IMR-90 (cell line): ENCODE measurements at regions not wholly inside any gene's neighbourhood (a gene's known extent, or its start where the extent isn't known, plus 50 kb on each side); places are given as distances from the start of the nearest gene placed in this dataset.

Experiments
- ATAC-seq: fragments of 200-7000 bp; cut with Tn5 transposase; 2 replicates; pipeline ENCODE4 v1.9.1; 2020; ENCODE audit warnings: low read depth, mild to moderate bottlenecking, moderate library complexity
- BruUV-seq: library from RNA; stranded (reverse); fragments of 400-500 nt; replicated peaks from 2 replicates; lab custom pipeline; 2021; lab: Mats Ljungman, UMichigan
- CTCF ChIA-PET: fragments of 300-600 bp; formaldehyde crosslinking; extraction: SDS; loops from one replicate; lab custom pipeline; 2021; ENCODE audit warnings: antibody characterized with exemption; lab: Yijun Ruan, JAX
- POLR2A ChIA-PET: fragments of 300-600 bp; sonication (Branson Sonifier 250); formaldehyde crosslinking; loops from one replicate; lab custom pipeline; 2022; ENCODE audit warnings: antibody characterized with exemption; ENCODE audit not compliant: unreplicated experiment; lab: Charles Lee
- DNase-seq: peaks from one replicate; pipeline ENCODE4 v3.0.0; 2013
- H2AFZ ChIP-seq: replicated peaks from 2 replicates; pipeline ENCODE3; 2013; ENCODE audit warnings: low read length, mild to moderate bottlenecking; ENCODE audit not compliant: poor library complexity
- H2AK5ac ChIP-seq: 2 replicates; pipeline ENCODE4 v1.6.1; 2013; ENCODE audit warnings: low read depth, low read length, inconsistent platforms
- H2AK9ac ChIP-seq: replicated peaks from 2 replicates; pipeline ENCODE3; 2013; ENCODE audit warnings: mild to moderate bottlenecking, low read depth, low read length, moderate library complexity; ENCODE audit not compliant: poor library complexity
- H2BK120ac ChIP-seq: 2 replicates; pipeline ENCODE4 v1.6.1; 2013; ENCODE audit warnings: low read depth, low read length, inconsistent platforms
- H2BK15ac ChIP-seq: 3 replicates; pipeline ENCODE4 v1.6.1; 2013; ENCODE audit warnings: low read depth, low read length, inconsistent platforms
- H2BK20ac ChIP-seq: 2 replicates; pipeline ENCODE4 v1.6.1; 2013; ENCODE audit warnings: low read depth, mild to moderate bottlenecking, inconsistent platforms, low read length, moderate library complexity
- H2BK5ac ChIP-seq: 2 replicates; pipeline ENCODE4 v1.6.1; 2013; ENCODE audit warnings: mild to moderate bottlenecking, low read depth, low read length, inconsistent platforms; ENCODE audit not compliant: poor library complexity, severe bottlenecking
- H3K14ac ChIP-seq: replicated peaks from 2 replicates; pipeline ENCODE4 v1.6.1; 2013; ENCODE audit warnings: low read depth, low read length, inconsistent platforms
- H3K18ac ChIP-seq: 2 replicates; pipeline ENCODE4 v1.6.1; 2013; ENCODE audit warnings: low read depth, low read length, control low read depth
- H3K23ac ChIP-seq: 2 replicates; pipeline ENCODE4 v1.6.1; 2013; ENCODE audit warnings: low read depth, low read length, inconsistent platforms
- H3K27ac ChIP-seq: 2 replicates; pipeline ENCODE4 v1.5.1; 2013; ENCODE audit warnings: mild to moderate bottlenecking, control low read depth, low read length; ENCODE audit not compliant: insufficient read depth
- H3K27me3 ChIP-seq: 2 replicates; pipeline ENCODE4 v1.6.1; 2013; ENCODE audit warnings: low read length; ENCODE audit not compliant: control insufficient read depth, insufficient read depth
- H3K36me3 ChIP-seq: 2 replicates; pipeline ENCODE4 v1.6.1; 2013; ENCODE audit warnings: low read length, mixed read lengths; ENCODE audit not compliant: control insufficient read depth, insufficient read depth
- H3K4ac ChIP-seq: 2 replicates; pipeline ENCODE4 v1.6.1; 2013; ENCODE audit warnings: low read depth, low read length, inconsistent platforms
- H3K4me1 ChIP-seq: 2 replicates; pipeline ENCODE4 v1.6.1; 2013; ENCODE audit warnings: low read length, mixed read lengths; ENCODE audit not compliant: control insufficient read depth, insufficient read depth
- H3K4me2 ChIP-seq: 2 replicates; pipeline ENCODE4 v1.6.1; 2013; ENCODE audit warnings: low read depth, mild to moderate bottlenecking, control low read depth, low read length, moderate library complexity
- H3K4me3 ChIP-seq: 2 replicates; pipeline ENCODE4 v1.5.1; 2013; ENCODE audit warnings: low read depth, mild to moderate bottlenecking, control low read depth, low read length, moderate library complexity; ENCODE audit not compliant: insufficient read depth
- H3K56ac ChIP-seq: 2 replicates; pipeline ENCODE4 v1.6.1; 2013; ENCODE audit warnings: low read length, inconsistent platforms; ENCODE audit not compliant: insufficient read depth; ENCODE audit errors: extremely low read depth
- H3K79me1 ChIP-seq, 2 experiments: 2 replicates each; pipeline ENCODE4 v1.6.1; 2013; ENCODE audit warnings: low read length in 2 of 2, inconsistent platforms in 1 of 2, low read depth in 1 of 2
- H3K9ac ChIP-seq: 2 replicates; pipeline ENCODE4 v1.6.1; 2013; ENCODE audit warnings: low read depth, low read length, control low read depth
- H3K9me1 ChIP-seq: 2 replicates; pipeline ENCODE4 v1.6.1; 2013; ENCODE audit warnings: low read length, inconsistent platforms; ENCODE audit not compliant: insufficient read depth
- H3K9me3 ChIP-seq: 2 replicates; pipeline ENCODE4 v1.6.1; 2013; ENCODE audit warnings: low read length; ENCODE audit not compliant: control insufficient read depth, insufficient read depth
- H4K20me1 ChIP-seq: 2 replicates; pipeline ENCODE4 v1.6.1; 2013; ENCODE audit warnings: low read length, inconsistent platforms; ENCODE audit not compliant: insufficient read depth
- H4K5ac ChIP-seq: 2 replicates; pipeline ENCODE4 v1.6.1; 2013; ENCODE audit warnings: mild to moderate bottlenecking, low read depth, low read length, control low read depth
- H4K8ac ChIP-seq, 2 experiments: 2 replicates each; pipeline ENCODE4 v1.6.1; 2013; ENCODE audit warnings: low read depth in 2 of 2, low read length in 2 of 2, control low read depth in 1 of 2, inconsistent platforms in 1 of 2
- H4K91ac ChIP-seq: 2 replicates; pipeline ENCODE4 v1.6.1; 2013; ENCODE audit warnings: low read depth, low read length, inconsistent platforms; ENCODE audit not compliant: insufficient read depth
- BHLHE40 ChIP-seq: fragments of 150-350 bp; IDR thresholded peaks from 2 replicates; pipeline ENCODE4 v1.6.1; 2016; ENCODE audit warnings: mild to moderate bottlenecking, low read depth, low read length
- CEBPB ChIP-seq: IDR thresholded peaks from 2 replicates; pipeline ENCODE4 v1.6.1; 2012; ENCODE audit warnings: low read depth, low read length, improper control_type of control experiment
- ELK1 ChIP-seq: fragments of 150-350 bp; IDR thresholded peaks from 2 replicates; pipeline ENCODE4 v1.6.1; 2016; ENCODE audit warnings: low read depth, mild to moderate bottlenecking, low read length, moderate library complexity, borderline replicate concordance
- FOS ChIP-seq: fragments of 150-350 bp; IDR thresholded peaks from 2 replicates; pipeline ENCODE4 v1.6.1; 2016; ENCODE audit warnings: low read depth, low read length
- MAFK ChIP-seq: IDR thresholded peaks from 2 replicates; pipeline ENCODE4 v1.6.1; 2012; ENCODE audit warnings: low read depth, low read length, improper control_type of control experiment
- MAZ ChIP-seq: IDR thresholded peaks from 2 replicates; pipeline ENCODE4 v1.6.1; 2012; ENCODE audit warnings: low read depth, mild to moderate bottlenecking, low read length, improper control_type of control experiment, moderate library complexity, borderline replicate concordance
- MXI1 ChIP-seq: IDR thresholded peaks from 2 replicates; pipeline ENCODE4 v1.6.1; 2012; ENCODE audit warnings: low read depth, mild to moderate bottlenecking, low read length, moderate library complexity, borderline replicate concordance
- NFE2L2 ChIP-seq: fragments of 150-350 bp; IDR thresholded peaks from 2 replicates; pipeline ENCODE4 v1.6.1; 2016; ENCODE audit warnings: low read depth, mild to moderate bottlenecking, low read length
- POLR2A ChIP-seq: IDR thresholded peaks from 2 replicates; pipeline ENCODE4 v1.6.1; 2012; ENCODE audit warnings: mild to moderate bottlenecking, low read depth, low read length
- RAD21 ChIP-seq: IDR thresholded peaks from 2 replicates; pipeline ENCODE4 v1.6.1; 2012; ENCODE audit warnings: low read length, improper control_type of control experiment
- RCOR1 ChIP-seq: IDR thresholded peaks from 2 replicates; pipeline ENCODE4 v1.6.1; 2012; ENCODE audit warnings: mild to moderate bottlenecking, low read length, improper control_type of control experiment; ENCODE audit not compliant: insufficient replicate concordance
- RFX5 ChIP-seq: IDR thresholded peaks from 2 replicates; pipeline ENCODE4 v1.8.0; 2012; ENCODE audit warnings: low read depth, mild to moderate bottlenecking, low read length, moderate library complexity
- SMC3 ChIP-seq: fragments of 150-350 bp; IDR thresholded peaks from 2 replicates; pipeline ENCODE4 v1.6.1; 2016; ENCODE audit warnings: low read depth, mild to moderate bottlenecking, antibody characterized with exemption, low read length, moderate library complexity
- WGBS, 2 experiments: methylation state at CpG; one replicate each; pipeline versions ENCODE4 v1.1.5 to v1.1.7; 2013; ENCODE audit warnings: missing lambda C conversion rate in 2 of 2; ENCODE audit not compliant: insufficient read length in 1 of 2; ENCODE audit errors: extremely low coverage in 2 of 2; 5-methylcytosine and 5-hydroxymethylcytosine counted together
- dilution Hi-C: fragments of 300-500 bp; cut with HindIII; formaldehyde crosslinking; loops from one replicate; pipeline ENCODE4 v1.14.3; 2018; ENCODE audit warnings: low sequenced_read_pairs; ENCODE audit not compliant: unreplicated experiment
- in situ Hi-C: fragments of 300-500 bp; cut with MboI; formaldehyde crosslinking; loops from 3 replicates; pipeline ENCODE4 v1.14.3; 2019; ENCODE audit warnings: low sequenced_read_pairs, inconsistent platforms, mixed read lengths
- intact Hi-C: fragments of 100-400 bp; cut with micrococcal nuclease; formaldehyde crosslinking; loops from 2 replicates; pipeline ENCODE4 v1.10.0; 2022
- TF ChIP-seq, protein P1 (sequence below): conservative IDR thresholded peaks from 2 replicates; pipeline ENCODE4 v1.5.1; 2012; ENCODE audit warnings: mild to moderate bottlenecking, low read depth, low read length, improper control_type of control experiment
- TF ChIP-seq, protein P2 (sequence below): fragments of 150-350 bp; IDR thresholded peaks from 2 replicates; pipeline ENCODE4 v1.6.1; 2017; ENCODE audit warnings: mild to moderate bottlenecking, antibody characterized with exemption, low read length, low read depth

GRCh38 chr20:56968376-56969048, 297.9 kb downstream of the BMP7 start:
- in situ Hi-C loops (no loop called here), dilution Hi-C loops (no loop called here), intact Hi-C loops (no loop called here)
- H2BK5ac ChIP-seq: no peak overlapping the region
- TF ChIP-seq NFE2L2 (no peak), RFX5 (no peak), CEBPB (no peak), POLR2A (no peak), SMC3 (no peak), FOS (no peak), MAZ (no peak), MXI1 (no peak), BHLHE40 (no peak), RAD21 (no peak), MAFK (no peak), ELK1 (no peak), RCOR1 (no peak)
- TF ChIP-seq, protein P1, sequence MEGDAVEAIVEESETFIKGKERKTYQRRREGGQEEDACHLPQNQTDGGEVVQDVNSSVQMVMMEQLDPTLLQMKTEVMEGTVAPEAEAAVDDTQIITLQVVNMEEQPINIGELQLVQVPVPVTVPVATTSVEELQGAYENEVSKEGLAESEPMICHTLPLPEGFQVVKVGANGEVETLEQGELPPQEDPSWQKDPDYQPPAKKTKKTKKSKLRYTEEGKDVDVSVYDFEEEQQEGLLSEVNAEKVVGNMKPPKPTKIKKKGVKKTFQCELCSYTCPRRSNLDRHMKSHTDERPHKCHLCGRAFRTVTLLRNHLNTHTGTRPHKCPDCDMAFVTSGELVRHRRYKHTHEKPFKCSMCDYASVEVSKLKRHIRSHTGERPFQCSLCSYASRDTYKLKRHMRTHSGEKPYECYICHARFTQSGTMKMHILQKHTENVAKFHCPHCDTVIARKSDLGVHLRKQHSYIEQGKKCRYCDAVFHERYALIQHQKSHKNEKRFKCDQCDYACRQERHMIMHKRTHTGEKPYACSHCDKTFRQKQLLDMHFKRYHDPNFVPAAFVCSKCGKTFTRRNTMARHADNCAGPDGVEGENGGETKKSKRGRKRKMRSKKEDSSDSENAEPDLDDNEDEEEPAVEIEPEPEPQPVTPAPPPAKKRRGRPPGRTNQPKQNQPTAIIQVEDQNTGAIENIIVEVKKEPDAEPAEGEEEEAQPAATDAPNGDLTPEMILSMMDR: no peak
- TF ChIP-seq, protein P2, sequence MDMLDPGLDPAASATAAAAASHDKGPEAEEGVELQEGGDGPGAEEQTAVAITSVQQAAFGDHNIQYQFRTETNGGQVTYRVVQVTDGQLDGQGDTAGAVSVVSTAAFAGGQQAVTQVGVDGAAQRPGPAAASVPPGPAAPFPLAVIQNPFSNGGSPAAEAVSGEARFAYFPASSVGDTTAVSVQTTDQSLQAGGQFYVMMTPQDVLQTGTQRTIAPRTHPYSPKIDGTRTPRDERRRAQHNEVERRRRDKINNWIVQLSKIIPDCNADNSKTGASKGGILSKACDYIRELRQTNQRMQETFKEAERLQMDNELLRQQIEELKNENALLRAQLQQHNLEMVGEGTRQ: no peak
- no peak overlapping the region for H4K91ac ChIP-seq
- H3K56ac ChIP-seq: no peak overlapping the region
- H3K9me3 ChIP-seq: no peaks in the 10 kb centered on the region
- no peak overlapping the region for H3K23ac ChIP-seq
- H3K4me2 ChIP-seq: no peak overlapping the region
- no peak overlapping the region for H2AK9ac ChIP-seq
- no peak overlapping the region for H2AK5ac ChIP-seq
- no peak overlapping the region for H3K27ac ChIP-seq
- ATAC-seq: no peak
- H2BK15ac ChIP-seq: no peak overlapping the region
- H3K4me3 ChIP-seq: no peak overlapping the region
- no peak overlapping the region for H3K4ac ChIP-seq
- POLR2A ChIA-PET: no interaction called here
- H4K20me1 ChIP-seq: no peaks in the 10 kb centered on the region
- H4K8ac ChIP-seq: no peak overlapping the region
- no peak overlapping the region for H2BK120ac ChIP-seq
- no peak overlapping the region for H3K18ac ChIP-seq
- H4K5ac ChIP-seq: no peak overlapping the region
- H3K36me3 ChIP-seq: no peaks in the 10 kb centered on the region
- H3K9ac ChIP-seq: no peak overlapping the region
- no peaks in the 10 kb centered on the region for H3K4me1 ChIP-seq
- H3K14ac ChIP-seq: no peak overlapping the region
- WGBS, 2 experiments: no CpG with 5 or more reads among the region's 12 CpGs
- H3K27me3 ChIP-seq: no peaks in the 10 kb centered on the region; the same call in 1 of the 2 replicates
- H2BK20ac ChIP-seq: no peak overlapping the region
- no peaks in the 10 kb centered on the region for H3K9me1 ChIP-seq
- CTCF ChIA-PET: no interaction called here
- no peak overlapping the region for H2AFZ ChIP-seq
- BruUV-seq: no TSS peak
- H3K79me1 ChIP-seq: no peaks in the 10 kb centered on the region
- DNase-seq: no peak
